NCI-H2196 treated with DMSO at 0.1 percent for 48 hours (cell line): ENCODE measurements at regions not wholly inside any gene's neighbourhood (a gene's known extent, or its start where the extent isn't known, plus 50 kb on each side); places are given as distances from the start of the nearest gene placed in this dataset.

Experiments used
- DNase-seq: peaks from one replicate; lab custom pipeline; 2025; ENCODE audit not compliant: unreplicated experiment; lab: John Stamatoyannopoulos, UW

- no peak for DNase-seq
Measured at GRCh38 chr4:45119376-45119775, 393.0 kb upstream of the GNPDA2 start.

- DNase-seq = no peak
Measured at GRCh38 chr4:45102716-45103115, 376.4 kb upstream of the GNPDA2 start.

GRCh38 chr4:45100956-45101818 is 374.8 kb upstream of the GNPDA2 start:
- no peak for DNase-seq

GRCh38 chr4:45099471-45099870 is 373.1 kb upstream of the GNPDA2 start:
- no peak for DNase-seq

GRCh38 chr4:45094684-45095083 is 368.3 kb upstream of the GNPDA2 start:
- DNase-seq = no peak

GRCh38 chr4:45082101-45082500 is 355.7 kb upstream of the GNPDA2 start:
- DNase-seq = no peak

- DNase-seq = no peak
Measured at GRCh38 chr4:45079616-45080015, 353.3 kb upstream of the GNPDA2 start.

- no peak for DNase-seq
Measured at GRCh38 chr4:45078201-45078600, 351.8 kb upstream of the GNPDA2 start.

GRCh38 chr4:45072981-45073380 is 346.6 kb upstream of the GNPDA2 start:
- DNase-seq = no peak

- DNase-seq = no peak
Measured at GRCh38 chr4:45064741-45065140, 338.4 kb upstream of the GNPDA2 start.

GRCh38 chr4:45063696-45064095 is 337.3 kb upstream of the GNPDA2 start:
- DNase-seq = no peak

- DNase-seq = no peak
Measured at GRCh38 chr4:45062935-45063545, 336.7 kb upstream of the GNPDA2 start.

- DNase-seq = no peak
Measured at GRCh38 chr4:45043911-45044310, 317.6 kb upstream of the GNPDA2 start.

GRCh38 chr4:45036677-45037076 is 310.3 kb upstream of the GNPDA2 start:
- DNase-seq = no peak

- DNase-seq = no peak
Measured at GRCh38 chr4:45033676-45034419, 307.5 kb upstream of the GNPDA2 start.

- DNase-seq = no peak
Measured at GRCh38 chr4:45030059-45030458, 303.7 kb upstream of the GNPDA2 start.

- no peak for DNase-seq
Measured at GRCh38 chr4:45007508-45007907, 281.2 kb upstream of the GNPDA2 start.

GRCh38 chr4:45006078-45006477 is 279.7 kb upstream of the GNPDA2 start:
- no peak for DNase-seq

- no peak for DNase-seq
Measured at GRCh38 chr4:45004847-45005565, 278.6 kb upstream of the GNPDA2 start.

- DNase-seq = no peak
Measured at GRCh38 chr4:45004326-45004725, 278.0 kb upstream of the GNPDA2 start.

- DNase-seq = no peak
Measured at GRCh38 chr4:44996276-44996845, 270.0 kb upstream of the GNPDA2 start.
